LNCaP clone FGC (cell line): ENCODE measurements at regions not wholly inside any gene's neighbourhood (a gene's known extent, or its start where the extent isn't known, plus 50 kb on each side); places are given as distances from the start of the nearest gene placed in this dataset.
"Not testable (repeated sequence)": the region's sequence is repeated elsewhere in the genome, so short reads cannot be mapped to it uniquely, and the experiment has no call there.

Experiments used
- DNase-seq: peaks from one replicate; pipeline ENCODE4 v3.0.0-alpha.2; 2011; ENCODE audit warnings: low read depth
- H3K4me3 ChIP-seq: 2 replicates; pipeline ENCODE4 v1.5.1; 2011; ENCODE audit warnings: mild to moderate bottlenecking, low read depth, low read length, control low read depth
- CTCF ChIP-seq: IDR thresholded peaks from 2 replicates; pipeline ENCODE4 v1.5.1; 2012; ENCODE audit warnings: mild to moderate bottlenecking; ENCODE audit not compliant: control insufficient read depth, insufficient read depth; ENCODE audit errors: extremely low read depth

- no peak for DNase-seq
- TF ChIP-seq CTCF: no peak
- H3K4me3 ChIP-seq: no peak overlapping the region
Measured at GRCh38 chr15:38793206-38793810, 228.7 kb upstream of the RASGRP1 start.

GRCh38 chr15:38795471-38796245 is 231.0 kb upstream of the RASGRP1 start:
- no peak for DNase-seq
- no peak for TF ChIP-seq CTCF

GRCh38 chr15:38796589-38796988 is 232.0 kb upstream of the RASGRP1 start:
- no peak overlapping the region for H3K4me3 ChIP-seq
- DNase-seq: no peak
- TF ChIP-seq CTCF: no peak

More at GRCh38 chr15:38795471-38796245, 231.0 kb upstream of the RASGRP1 start:
- H3K4me3 ChIP-seq: no peak overlapping the region

GRCh38 chr15:38797506-38797905 is 232.9 kb upstream of the RASGRP1 start:
- not testable (repeated sequence) for DNase-seq, H3K4me3 ChIP-seq

GRCh38 chr15:38799202-38799601 is 234.6 kb upstream of the RASGRP1 start:
- not testable (repeated sequence) for H3K4me3 ChIP-seq, DNase-seq

GRCh38 chr15:38809621-38810020 is 245.0 kb upstream of the RASGRP1 start:
- no peak for DNase-seq
- no peak overlapping the region for H3K4me3 ChIP-seq
- TF ChIP-seq CTCF: no peak

- no peak for TF ChIP-seq CTCF
- no peak overlapping the region for H3K4me3 ChIP-seq
- DNase-seq: no peak
Measured at GRCh38 chr15:38810686-38811085, 246.1 kb upstream of the RASGRP1 start.

GRCh38 chr15:38814254-38814653 is 249.6 kb upstream of the RASGRP1 start:
- not testable (repeated sequence) for H3K4me3 ChIP-seq, DNase-seq
